HG03469 (cell line): ENCODE measurements at regions not wholly inside any gene's neighbourhood (a gene's known extent, or its start where the extent isn't known, plus 50 kb on each side); places are given as distances from the start of the nearest gene placed in this dataset.
"Not testable (repeated sequence)": the region's sequence is repeated elsewhere in the genome, so short reads cannot be mapped to it uniquely, and the experiment has no call there.

Experiments
- ATAC-seq: cut with Tn5 transposase; IDR thresholded peaks from one replicate; pipeline ENCODE4 v1.9.1; 2021; ENCODE audit warnings: mild to moderate bottlenecking, moderate library complexity, moderate number of reproducible peaks; ENCODE audit not compliant: unreplicated experiment

GRCh38 chr12:89289720-89290119 lies 62.6 kb downstream of the DUSP6 start:
- ATAC-seq: no peak

- no peak for ATAC-seq
Observed at GRCh38 chr12:89288959-89289358, 63.3 kb downstream of the DUSP6 start.

- ATAC-seq: no peak
Observed at GRCh38 chr12:89286501-89286900, 65.8 kb downstream of the DUSP6 start.

- no peak for ATAC-seq
Observed at GRCh38 chr12:89281539-89281867, 70.8 kb downstream of the DUSP6 start.

GRCh38 chr12:89280833-89281538 lies 71.3 kb downstream of the DUSP6 start:
- no peak for ATAC-seq

DNA sequence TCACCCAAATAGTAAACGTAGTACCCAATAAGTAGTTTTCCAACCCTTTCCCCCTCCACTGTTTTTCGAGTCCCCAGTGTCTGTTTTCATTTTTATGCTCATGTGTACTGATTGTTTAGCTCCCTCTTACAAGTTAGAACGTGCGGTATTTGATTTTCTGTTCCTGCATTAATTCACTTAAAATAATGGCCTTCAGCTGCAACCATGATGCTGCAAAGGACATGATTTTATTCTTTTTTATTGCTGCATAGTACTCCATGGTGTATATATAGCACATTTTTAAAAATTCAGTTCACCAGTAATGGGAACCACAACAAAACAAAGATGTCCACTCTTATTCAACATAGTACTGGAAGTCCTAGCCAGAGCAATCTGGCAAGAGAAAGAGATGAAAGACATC lies 72.8 kb downstream of the DUSP6 start:
- ATAC-seq: no peak

DNA sequence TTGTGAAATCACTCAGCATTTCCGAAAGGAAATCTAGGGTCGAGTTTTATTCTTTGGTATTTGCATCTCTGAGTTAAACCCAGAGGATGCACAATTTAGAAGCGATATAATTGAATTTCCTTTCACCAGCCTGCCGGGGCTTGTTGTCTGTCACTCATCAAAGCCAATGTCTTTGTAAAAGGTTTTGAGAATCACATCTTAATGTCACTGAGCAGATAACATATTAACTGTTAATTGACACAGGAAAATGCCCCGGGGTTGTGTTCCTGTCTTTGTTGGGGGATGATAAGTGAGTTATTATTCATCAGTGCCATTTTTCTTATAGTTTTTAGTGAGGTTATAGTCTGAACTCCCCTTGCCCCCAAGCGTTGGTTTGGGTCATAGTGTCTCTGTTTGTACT lies 73.4 kb downstream of the DUSP6 start:
- ATAC-seq: no peak

DNA sequence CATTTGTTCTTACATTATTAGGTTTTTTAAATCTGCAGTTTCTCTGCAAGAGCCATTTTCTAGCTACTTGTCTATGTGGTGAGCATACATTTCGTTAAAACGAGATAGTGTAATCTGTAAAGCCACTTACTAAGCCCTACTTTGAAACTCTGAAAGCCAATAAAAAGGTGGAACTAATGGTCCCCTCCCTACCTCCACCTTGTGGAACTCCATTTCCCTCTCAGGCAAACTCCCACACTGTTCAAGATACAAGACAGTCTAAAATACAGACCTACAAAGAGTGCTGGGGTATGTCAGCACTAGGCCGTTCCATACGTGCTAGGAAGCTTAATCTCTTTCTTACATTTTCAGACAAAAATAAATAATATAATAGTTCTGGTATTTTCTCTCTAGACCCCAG lies 74.1 kb downstream of the DUSP6 start:
- ATAC-seq: no peak

DNA sequence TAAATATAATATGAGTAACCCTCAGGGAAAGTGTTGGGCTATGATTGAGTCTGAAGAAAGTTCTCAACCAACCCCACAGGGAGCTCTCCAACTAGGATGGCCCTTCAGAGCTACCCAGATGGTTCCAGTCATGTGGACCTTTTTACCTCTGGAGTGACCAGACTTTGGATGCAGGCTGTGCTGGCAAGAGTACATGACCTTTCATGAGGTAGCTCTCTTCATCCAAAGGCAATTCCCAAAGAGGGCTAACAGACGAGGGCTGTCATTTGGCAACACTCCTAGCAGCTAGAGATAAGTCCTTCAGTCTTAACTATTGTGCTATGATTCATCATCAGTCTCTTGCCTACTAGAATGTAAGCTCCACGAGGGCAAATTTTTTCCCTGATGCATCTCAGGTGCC lies 75.4 kb downstream of the DUSP6 start:
- no peak for ATAC-seq

GRCh38 chr12:89273525-89273924 lies 78.8 kb downstream of the DUSP6 start:
- no peak for ATAC-seq

DNA sequence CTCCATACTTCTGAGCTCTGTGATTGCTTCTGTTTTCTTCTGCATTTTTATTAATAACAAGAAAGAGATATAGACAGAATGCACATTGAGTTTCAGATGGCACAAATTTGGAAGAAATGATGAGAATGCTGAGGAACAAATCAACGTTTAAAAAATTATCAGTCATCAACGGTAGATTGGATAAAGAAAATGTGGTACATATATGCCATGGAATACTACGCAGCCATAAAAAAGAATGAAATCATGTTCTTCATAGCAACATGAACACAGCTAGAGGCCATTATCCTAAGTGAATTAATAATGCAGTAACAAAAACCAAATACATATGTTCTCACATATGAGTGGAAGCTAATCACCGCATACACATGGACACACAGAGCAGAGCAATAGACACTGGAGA lies 81.8 kb downstream of the DUSP6 start:
- no peak for ATAC-seq

- ATAC-seq: no peak
Observed at GRCh38 chr12:89269174-89269573, 83.1 kb downstream of the DUSP6 start.

DNA sequence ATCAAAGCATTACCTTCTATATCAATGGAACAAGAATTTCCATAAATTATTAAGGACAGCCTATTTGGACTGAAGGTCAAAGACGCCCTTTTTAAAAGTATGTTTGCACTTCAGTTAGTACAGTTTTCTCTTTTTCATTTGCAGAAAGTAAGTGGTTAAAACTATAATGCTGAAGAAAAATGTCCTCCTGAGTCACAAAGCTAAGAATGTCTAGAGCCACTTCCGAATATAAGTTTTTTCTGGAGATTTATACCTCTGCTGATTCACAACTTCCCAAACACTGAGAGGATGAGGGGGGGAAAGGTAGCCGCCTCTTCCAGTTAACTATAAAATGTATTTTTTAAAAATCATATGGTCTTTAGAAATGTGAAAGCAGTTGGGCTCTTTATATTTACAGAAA lies 84.9 kb downstream of the DUSP6 start:
- ATAC-seq: no peak

DNA sequence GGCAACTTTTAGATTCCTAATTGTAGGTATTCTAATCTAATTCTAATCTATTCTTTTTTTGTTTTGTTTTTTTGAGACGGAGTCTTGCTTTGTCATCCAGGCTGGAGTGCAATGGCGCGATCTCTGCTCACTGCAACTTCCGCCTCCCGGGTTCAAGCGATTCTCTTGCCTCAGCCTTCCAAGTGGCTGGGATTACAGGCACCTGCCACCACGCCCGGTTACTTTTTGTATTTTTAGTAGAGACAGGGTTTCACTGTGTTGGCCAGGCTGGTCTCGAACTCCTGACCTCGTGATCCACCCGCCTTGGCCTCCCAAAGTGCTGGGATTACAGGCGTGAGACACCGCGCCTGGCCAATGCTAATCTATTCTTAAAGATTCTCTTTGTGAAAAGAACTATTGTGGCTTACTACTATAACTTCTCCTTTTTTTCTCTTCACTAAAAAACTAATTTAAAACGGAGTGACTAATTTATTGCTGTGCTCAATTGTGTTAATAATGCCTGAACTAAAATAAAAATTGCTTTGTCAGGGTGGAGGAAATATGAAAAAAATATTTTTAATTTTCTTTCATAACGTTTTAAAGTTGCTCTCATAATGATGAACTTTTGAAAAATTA lies 85.6 kb downstream of the DUSP6 start:
- ATAC-seq: not testable (repeated sequence)

DNA sequence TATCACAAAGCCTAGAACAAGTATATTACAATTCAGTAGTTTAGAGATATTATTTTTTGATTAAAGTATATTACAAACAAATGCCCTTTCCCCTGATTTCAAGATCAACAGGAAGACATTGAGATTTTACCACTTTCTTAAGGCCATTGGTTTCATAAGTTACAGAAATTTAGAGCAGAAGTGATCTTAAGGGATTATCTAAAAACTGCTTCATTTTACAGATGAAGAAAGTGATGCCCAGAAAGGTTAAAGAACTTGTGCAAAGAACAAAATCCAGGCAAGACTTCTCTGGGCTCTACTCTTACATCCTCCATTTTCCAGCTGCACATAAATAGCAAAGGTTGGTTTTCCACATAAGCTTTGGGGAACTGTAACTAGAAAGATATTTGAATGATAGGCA lies 87.5 kb downstream of the DUSP6 start:
- ATAC-seq: no peak

DNA sequence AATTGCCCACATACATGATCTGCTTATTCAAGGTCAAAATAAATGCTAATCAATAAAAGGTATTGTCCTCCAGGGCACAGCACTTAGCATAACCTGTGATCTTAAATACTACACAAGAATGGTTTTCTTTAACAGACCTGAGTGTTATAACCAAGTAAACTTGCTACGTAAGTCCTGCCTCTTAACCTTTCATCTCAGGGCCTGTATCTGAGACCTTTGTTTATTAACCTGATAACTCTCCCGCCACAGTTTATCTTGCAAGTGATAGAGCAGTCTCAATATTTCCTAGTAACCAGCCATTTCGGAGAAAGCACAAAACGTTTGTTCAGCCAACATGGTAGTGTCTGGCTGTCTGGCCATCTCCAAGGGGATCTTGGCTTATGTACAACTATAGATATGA lies 88.4 kb downstream of the DUSP6 start:
- no peak for ATAC-seq

GRCh38 chr12:89262855-89263552 lies 89.3 kb downstream of the DUSP6 start:
- no peak for ATAC-seq

DNA sequence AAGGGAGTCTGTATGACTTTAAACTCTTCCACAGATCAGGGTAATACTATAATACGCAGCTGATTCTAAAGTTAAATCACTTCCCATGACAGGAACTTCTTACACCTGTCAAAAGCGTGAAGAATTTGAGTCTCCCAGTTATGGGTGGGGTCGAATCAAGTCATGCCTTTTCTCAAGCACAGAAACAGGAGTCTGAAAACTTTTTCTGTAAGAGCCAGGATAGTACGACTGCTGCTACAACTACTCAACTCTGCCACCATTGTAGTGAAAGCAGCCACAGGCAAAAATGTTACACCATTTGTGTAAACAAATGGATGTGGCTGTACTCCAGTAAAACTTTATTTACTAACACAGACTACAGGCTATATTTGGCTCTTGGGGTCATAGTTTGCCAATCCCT lies 90.3 kb downstream of the DUSP6 start:
- no peak for ATAC-seq

- no peak for ATAC-seq
Observed at GRCh38 chr12:89260841-89261637, 91.3 kb downstream of the DUSP6 start.

DNA sequence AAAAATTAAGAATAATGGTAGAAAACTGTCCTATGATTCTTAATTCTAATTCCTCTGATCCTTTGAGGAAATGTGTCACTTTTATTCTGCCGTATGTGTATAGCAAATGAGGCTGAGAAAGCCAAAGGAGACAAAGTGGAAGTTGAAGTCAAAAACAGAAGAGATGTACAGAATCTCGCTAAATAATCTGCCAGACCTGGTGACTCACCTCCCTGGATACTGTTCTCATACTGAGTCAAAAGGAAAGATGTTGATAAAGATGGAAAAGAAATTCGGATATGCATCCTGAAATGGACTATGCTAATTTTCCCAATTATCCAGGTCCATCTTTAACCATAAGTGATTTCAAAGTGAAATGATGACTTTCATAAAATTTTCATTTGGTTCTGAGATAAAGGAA lies 92.5 kb downstream of the DUSP6 start:
- no peak for ATAC-seq

DNA sequence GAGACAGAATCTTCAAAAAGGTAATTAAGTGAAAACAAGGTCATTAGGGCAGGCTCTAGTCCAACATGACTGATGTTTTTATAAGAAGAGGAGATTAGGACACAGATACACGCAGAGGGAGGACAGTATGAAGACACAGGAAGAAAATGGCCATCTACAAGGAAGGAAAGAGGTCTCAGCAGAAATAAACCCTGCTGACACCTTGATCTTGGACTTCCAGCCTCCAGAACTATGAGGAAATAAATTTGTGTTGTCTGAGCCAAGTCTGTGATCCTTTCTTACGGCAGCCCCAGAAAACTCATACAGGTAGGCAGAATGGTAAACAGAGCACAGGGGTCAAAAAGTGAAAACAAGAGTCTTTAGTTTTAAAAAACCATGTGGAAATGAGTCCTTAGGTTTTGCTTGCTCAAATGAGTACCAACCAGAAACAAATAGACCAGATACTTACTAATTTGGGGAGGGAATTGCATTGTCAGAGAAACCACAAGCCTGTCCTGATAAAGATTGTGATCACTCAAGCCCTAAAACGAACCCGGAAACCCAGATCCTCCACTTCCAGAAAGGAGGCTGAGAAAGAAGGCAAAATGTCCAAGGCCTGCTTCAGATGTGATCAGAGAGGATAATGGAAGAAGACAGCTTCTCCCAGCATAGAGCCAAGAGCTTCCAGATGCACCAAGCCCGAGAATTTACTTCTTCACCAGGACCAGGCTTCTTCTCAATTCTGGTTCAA lies 93.9 kb downstream of the DUSP6 start:
- ATAC-seq: no peak
